Activated T-cell treated with anti-CD3 and anti-CD28 coated beads, Interleukin-2, amount 50 U/mL, for 48 hours (primary cell): ENCODE measurements at regions not wholly inside any gene's neighbourhood (a gene's known extent, or its start where the extent isn't known, plus 50 kb on each side); places are given as distances from the start of the nearest gene placed in this dataset.
"Not testable (repeated sequence)": the region's sequence is repeated elsewhere in the genome, so short reads cannot be mapped to it uniquely, and the experiment has no call there.

Experiments used
- DNase-seq, 2 experiments: peaks; one replicate each; pipeline ENCODE4 v3.0.0-alpha.2; 2020

GRCh38 chr10:2414039-2414438 lies 653.3 kb upstream of the PFKP start:
- DNase-seq = no peak

DNA sequence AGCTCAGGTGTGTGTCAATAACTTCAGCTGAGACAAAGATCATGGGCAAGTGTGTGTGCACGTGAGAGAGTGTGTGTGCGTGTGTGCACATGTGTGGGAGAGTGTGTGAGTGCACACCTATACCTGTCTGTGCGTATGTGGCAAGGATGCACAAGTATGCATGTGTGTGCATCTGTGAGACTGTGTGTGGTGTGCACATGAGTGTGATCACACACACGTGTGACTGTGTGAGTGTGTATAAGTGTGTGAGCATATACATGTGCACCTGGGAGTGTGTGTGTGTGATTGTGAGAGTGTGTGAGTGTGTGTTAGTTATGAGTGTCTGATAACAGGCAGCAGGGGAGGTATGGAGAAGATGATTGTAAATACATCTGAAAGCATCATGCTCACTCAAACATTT lies 657.3 kb upstream of the PFKP start:
- no peak for DNase-seq

DNA sequence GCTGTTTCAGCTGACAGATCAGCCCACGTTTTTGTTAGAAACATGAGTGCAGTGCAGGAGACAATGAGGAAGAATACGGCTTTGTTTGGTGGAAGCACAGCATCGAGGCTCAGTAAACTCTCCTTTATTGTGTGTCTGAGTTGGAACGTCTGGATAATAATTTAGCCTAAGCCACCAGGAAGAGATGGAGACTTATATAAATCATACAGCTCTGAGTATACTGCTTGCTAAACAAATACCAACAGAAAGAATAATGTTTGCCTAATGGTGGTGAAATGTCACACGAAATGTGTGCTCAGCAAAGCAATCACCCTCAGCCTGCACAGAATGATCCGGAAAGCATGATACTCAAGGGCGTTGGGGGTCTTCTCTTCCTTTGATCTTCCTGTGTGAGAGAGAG lies 664.1 kb upstream of the ADARB2 start:
- no peak for DNase-seq

DNA sequence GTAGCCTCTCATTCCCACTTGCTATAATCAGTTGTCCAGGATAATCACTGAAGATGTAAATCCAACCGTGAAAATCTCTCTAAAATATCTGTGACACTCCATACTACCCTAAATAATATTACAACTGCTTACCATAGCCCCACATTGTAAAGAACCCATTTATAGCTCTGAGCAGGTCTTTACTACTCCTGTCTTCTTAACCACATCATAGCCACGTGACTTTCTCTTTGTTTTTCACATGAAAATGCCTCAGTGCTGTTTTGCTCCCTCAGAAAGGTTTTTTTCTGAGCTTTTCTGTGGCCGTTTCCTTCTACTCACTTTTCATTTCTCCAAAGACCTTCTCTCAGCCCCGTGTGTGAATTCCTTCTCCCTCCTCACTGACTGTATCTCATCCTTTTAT lies 662.2 kb upstream of the ADARB2 start:
- no peak for DNase-seq

- no peak for DNase-seq
Measured at GRCh38 chr10:2392145-2392812, 655.0 kb upstream of the ADARB2 start.

GRCh38 chr10:2387672-2388071 lies 650.3 kb upstream of the ADARB2 start:
- DNase-seq = no peak

GRCh38 chr10:2387261-2387660 lies 649.9 kb upstream of the ADARB2 start:
- no peak for DNase-seq

DNA sequence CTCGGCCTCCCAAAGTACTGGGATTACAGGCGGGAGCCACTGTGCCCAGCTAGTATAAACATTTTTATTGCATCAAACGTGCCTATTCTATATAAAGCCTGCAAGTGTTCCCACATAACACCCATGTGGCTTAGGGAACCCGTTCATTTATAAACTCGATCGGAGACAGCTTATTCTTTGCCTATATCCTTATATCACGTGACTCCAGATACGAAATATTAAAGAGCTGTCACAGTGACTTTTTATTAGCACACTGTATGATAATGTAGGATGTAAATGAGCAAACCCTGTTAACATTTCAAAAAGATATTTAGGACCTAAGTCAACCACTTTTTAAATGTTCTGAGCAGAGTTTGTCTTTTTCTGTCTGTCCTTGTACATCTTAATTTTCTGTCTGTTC lies 642.9 kb upstream of the ADARB2 start:
- no peak for DNase-seq

- DNase-seq = no peak
Measured at GRCh38 chr10:2367083-2367482, 629.8 kb upstream of the ADARB2 start.

- no peak for DNase-seq
Measured at GRCh38 chr10:2366264-2366931, 629.1 kb upstream of the ADARB2 start.

DNA sequence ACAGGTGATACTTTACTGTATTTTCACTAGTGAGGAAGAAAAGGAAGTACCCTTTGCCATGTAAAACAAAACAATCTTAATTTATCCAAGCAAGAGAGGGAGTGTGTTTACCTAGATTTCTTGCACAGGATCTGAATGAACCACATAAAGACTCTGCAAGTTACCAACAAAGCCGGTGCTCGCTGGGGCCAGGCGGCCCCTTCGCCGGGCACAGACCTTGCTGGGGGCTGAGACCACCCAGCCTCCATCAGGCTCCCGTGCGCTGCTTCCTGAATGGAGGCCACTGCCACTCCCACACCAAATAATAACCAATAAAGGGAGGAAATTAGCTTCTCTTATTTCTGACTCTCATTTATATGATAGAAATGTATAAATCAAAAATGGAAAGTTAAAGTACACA lies 625.0 kb upstream of the ADARB2 start:
- DNase-seq = no peak

DNA sequence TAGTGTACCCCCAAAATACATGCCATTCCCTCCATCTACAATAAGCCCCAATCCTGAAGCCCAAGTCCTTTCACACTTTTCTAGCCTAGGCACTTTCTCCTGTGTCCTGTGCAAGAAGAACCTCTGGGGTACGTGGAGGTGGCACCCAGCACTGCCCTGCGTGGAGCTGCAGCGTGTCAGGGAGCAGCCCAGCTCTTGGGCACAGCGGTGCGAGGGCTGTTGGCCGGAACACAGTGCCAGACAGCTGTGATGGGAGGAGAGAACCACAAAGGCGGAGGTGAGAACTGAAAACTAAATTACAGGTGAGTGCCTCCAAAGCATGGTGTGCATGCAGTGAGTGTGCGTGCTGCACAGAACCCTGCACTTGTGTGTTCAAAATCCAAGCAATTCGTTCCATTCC lies 621.3 kb upstream of the ADARB2 start:
- no peak for DNase-seq

- DNase-seq = no peak
Measured at GRCh38 chr10:2356670-2357069, 619.3 kb upstream of the ADARB2 start.

- no peak for DNase-seq
Measured at GRCh38 chr10:2351566-2351965, 614.2 kb upstream of the ADARB2 start.

DNA sequence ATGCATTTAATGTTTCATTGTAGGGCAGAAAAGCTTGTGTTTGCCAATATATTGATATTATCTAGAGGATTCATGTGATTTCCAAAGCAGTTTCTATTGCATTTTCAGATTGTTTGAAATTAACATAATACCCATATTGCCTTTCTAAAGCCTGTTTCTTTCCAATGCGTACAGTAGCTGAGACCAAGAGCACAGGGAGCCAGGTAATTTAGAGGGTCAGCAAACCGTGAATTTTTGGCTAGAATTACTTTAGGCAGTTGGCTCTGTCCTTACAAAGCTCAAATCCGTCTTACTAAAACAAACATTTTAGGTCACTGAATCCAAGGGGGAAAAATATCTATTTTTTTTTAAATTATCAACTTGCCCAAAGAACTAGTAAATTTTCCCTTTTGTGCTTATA lies 604.9 kb upstream of the ADARB2 start:
- no peak for DNase-seq

DNA sequence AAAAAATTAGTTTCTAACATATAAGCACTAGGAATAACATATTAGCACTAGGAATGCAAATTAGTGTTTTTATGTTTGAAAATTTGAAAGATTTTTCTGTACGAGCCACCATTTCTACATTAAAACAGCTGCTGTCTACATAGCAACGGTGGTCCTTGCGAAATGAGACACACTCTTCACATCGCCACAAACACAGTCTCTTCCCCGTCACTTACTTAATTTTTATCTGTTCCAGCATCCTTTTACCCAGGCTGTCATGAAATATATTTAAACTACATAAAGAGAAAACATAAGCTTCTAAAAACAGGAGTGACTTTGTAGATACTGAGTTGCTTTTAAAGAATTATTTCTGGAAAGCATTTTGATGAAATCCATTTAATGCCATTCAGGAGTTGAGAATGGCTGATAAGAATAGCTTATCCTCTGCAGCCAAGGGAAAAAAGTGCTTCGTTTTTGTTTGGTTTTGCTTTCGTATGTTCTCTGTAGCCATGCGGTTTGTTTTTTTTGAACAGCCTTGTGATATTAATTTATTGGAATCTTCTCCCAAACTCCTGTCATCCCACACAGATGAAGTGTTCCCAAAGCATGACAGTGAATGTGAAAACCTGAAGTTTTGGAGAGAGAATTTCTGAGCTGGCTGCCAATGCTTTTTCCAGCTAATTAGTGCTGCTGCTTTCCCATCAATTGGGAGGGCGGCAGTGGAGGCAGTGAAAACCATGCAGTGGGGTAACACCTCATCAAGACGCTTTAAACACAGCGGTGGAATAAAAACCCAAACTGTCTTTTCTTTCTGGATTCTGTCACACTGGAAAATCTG lies 603.7 kb upstream of the ADARB2 start:
- no peak for DNase-seq

GRCh38 chr10:2335626-2336025 lies 598.3 kb upstream of the ADARB2 start:
- DNase-seq = no peak

DNA sequence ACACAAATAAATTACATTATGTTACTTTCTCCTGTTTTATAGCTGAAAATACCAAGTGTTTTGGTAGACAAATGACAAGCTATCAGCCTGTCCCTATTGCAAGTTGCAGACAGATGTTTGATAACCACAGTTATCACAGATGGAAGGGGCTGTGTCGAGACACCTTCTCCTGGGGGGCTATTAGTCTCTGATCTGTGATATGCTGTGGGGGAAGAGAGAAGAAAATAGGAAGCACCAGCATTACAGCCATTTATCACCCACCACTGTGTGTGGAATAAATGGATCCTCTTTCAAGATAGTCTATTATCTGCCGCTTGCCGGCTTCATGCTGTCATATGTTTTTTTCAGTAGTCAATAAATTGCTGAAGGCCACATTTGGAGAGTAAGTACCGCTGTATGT lies 597.2 kb upstream of the ADARB2 start:
- DNase-seq = no peak

DNA sequence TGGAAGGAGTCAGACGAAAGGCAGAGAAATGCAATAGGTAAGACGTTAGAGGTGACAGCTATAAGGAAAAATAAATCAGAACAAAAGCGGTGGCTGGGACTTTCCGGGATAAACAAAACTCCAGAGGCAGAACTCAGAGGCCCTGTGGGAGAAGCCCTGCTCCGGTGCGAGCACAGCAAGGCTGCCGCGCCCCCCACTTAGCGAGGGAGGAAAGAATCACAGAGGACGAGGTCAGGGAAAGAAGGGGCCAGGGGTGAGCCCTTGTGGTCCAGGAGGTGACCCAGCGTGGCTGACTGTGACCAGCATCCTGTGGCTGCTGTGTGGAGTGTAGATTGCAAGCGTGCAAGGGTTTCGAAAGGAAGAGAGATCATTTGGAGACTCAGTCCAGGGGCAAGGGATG lies 591.8 kb upstream of the ADARB2 start:
- no peak for DNase-seq

DNA sequence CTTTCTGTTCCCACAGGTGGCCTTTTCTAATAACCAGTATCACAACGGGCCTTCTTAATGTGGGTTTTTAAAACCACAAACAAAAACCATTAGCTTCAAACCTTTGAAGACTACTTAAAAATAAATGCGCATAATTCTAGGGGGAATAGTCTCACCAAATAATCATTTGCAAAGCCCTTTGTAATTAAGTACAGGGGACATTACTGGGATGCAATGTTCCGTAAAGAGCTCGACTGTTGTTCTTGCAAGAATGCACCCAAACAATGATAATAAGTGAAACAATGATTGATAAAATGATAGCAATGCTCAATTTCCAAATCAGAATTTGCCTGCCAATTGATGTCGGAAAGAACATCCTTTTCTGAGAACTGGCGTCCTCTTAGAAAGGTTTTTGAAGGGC lies 589.1 kb upstream of the ADARB2 start:
- no peak for DNase-seq

- DNase-seq = not testable (repeated sequence)
Measured at GRCh38 chr10:2315045-2315485, 577.7 kb upstream of the ADARB2 start.

GRCh38 chr10:2306081-2306480 lies 568.8 kb upstream of the ADARB2 start:
- DNase-seq = no peak

- DNase-seq = no peak
Measured at GRCh38 chr10:2303169-2303568, 565.8 kb upstream of the ADARB2 start.

- DNase-seq = no peak
Measured at GRCh38 chr10:2301227-2301626, 563.9 kb upstream of the ADARB2 start.
